ENCODE measurements at regions not wholly inside any gene's neighbourhood (a gene's known extent, or its start where the extent isn't known, plus 50 kb on each side); places are given as distances from the start of the nearest gene placed in this dataset.

GRCh38 chr14:82710267-82710841 lies 1176.7 kb upstream of the SEL1L start:
- Histone ChIP-seq H3K4me1 (ENCODE audit: insufficient read depth) (no peaks in the 10 kb centered on the region), H3K9ac (no peak overlapping the region), H3K9me2 (ENCODE audit: insufficient read depth) (no peaks in the 10 kb centered on the region), H2AFZ (no peak overlapping the region), H3K4me3 (no peak overlapping the region), H3K27me3 (replicated peaks; ENCODE audit: insufficient read depth) (no peaks in the 10 kb centered on the region), H3F3A (ENCODE audit: insufficient read depth) (no peaks in the 10 kb centered on the region), H3K27ac (no peak overlapping the region), H3K79me2 (ENCODE audit: insufficient read depth) (no peaks in the 10 kb centered on the region), H3K9me3 (ENCODE audit: low read depth) (no peaks in the 10 kb centered on the region), H3K4me2 (ENCODE audit: unreplicated experiment) (no peak overlapping the region), H3K36me3 (ENCODE audit: low read depth) (no peaks in the 10 kb centered on the region), H4K20me1 (ENCODE audit: insufficient read depth) (no peaks in the 10 kb centered on the region)
- WGBS, 2 experiments (ENCODE audit: low coverage in 1 of 2, low lambda C conversion rate in 2 of 2, missing lambda C conversion rate in 2 of 2), result 8% methylated on average over 4 of the region's 4 CpGs
- in situ Hi-C loops (cut with MboI), result no loop called here
- peak; percentile 55 for DNase-seq
- TF ChIP-seq EZH2phosphoT487 (IDR thresholded peaks at IDR 0.05; ENCODE audit: insufficient read depth, low read depth) (no peak), EZH2 (IDR thresholded peaks at IDR 0.05; ENCODE audit: insufficient read depth, poor library complexity, severe bottlenecking) (no peak)

- H3K4me3 ChIP-seq, result no peak overlapping the region
- H3K27ac ChIP-seq, result no peak overlapping the region
- no peaks in the 10 kb centered on the region for H3K9me2 ChIP-seq (ENCODE audit: insufficient read depth)
- in situ Hi-C loops (cut with MboI), result no loop called here
- H3K4me2 ChIP-seq (ENCODE audit: unreplicated experiment), result no peak overlapping the region
- no peaks in the 10 kb centered on the region for H3K79me2 ChIP-seq (ENCODE audit: insufficient read depth)
- H3K9ac ChIP-seq, result no peak overlapping the region
- no peaks in the 10 kb centered on the region for H3K27me3 ChIP-seq (replicated peaks; ENCODE audit: insufficient read depth)
- H3K9me3 ChIP-seq (ENCODE audit: low read depth), result no peaks in the 10 kb centered on the region
- TF ChIP-seq EZH2phosphoT487 (IDR thresholded peaks at IDR 0.05; ENCODE audit: insufficient read depth, low read depth) (no peak), EZH2 (IDR thresholded peaks at IDR 0.05; ENCODE audit: insufficient read depth, poor library complexity, severe bottlenecking) (no peak)
- 0 to 3% methylated on average over 4 of the region's 4 CpGs for WGBS, 2 experiments (ENCODE audit: low coverage in 1 of 2, low lambda C conversion rate in 2 of 2, missing lambda C conversion rate in 2 of 2)
- H4K20me1 ChIP-seq (ENCODE audit: insufficient read depth), result no peaks in the 10 kb centered on the region
- H2AFZ ChIP-seq, result no peak overlapping the region
- DNase-seq, result no peak
- no peaks in the 10 kb centered on the region for H3F3A ChIP-seq (ENCODE audit: insufficient read depth)
- no peaks in the 10 kb centered on the region for H3K4me1 ChIP-seq (ENCODE audit: insufficient read depth)
- H3K36me3 ChIP-seq (ENCODE audit: low read depth), result no peaks in the 10 kb centered on the region
Measured at GRCh38 chr14:82719617-82720016, 1186.0 kb upstream of the SEL1L start.

GRCh38 chr14:82720431-82720830 lies 1186.8 kb upstream of the SEL1L start:
- H2AFZ ChIP-seq, result no peak overlapping the region
- H3K4me3 ChIP-seq, result no peak overlapping the region
- H3K79me2 ChIP-seq (ENCODE audit: insufficient read depth), result no peaks in the 10 kb centered on the region
- H3K9me2 ChIP-seq (ENCODE audit: insufficient read depth), result no peaks in the 10 kb centered on the region
- TF ChIP-seq EZH2phosphoT487 (IDR thresholded peaks at IDR 0.05; ENCODE audit: insufficient read depth, low read depth) (no peak), EZH2 (IDR thresholded peaks at IDR 0.05; ENCODE audit: insufficient read depth, poor library complexity, severe bottlenecking) (no peak)
- H3K36me3 ChIP-seq (ENCODE audit: low read depth), result no peaks in the 10 kb centered on the region
- no peaks in the 10 kb centered on the region for H3K27me3 ChIP-seq (replicated peaks; ENCODE audit: insufficient read depth)
- no peaks in the 10 kb centered on the region for H4K20me1 ChIP-seq (ENCODE audit: insufficient read depth)
- no peaks in the 10 kb centered on the region for H3K9me3 ChIP-seq (ENCODE audit: low read depth)
- in situ Hi-C loops (cut with MboI), result no loop called here
- no peak for DNase-seq
- H3K27ac ChIP-seq, result no peak overlapping the region
- no peak overlapping the region for H3K4me2 ChIP-seq (ENCODE audit: unreplicated experiment)
- no peaks in the 10 kb centered on the region for H3F3A ChIP-seq (ENCODE audit: insufficient read depth)
- no peaks in the 10 kb centered on the region for H3K4me1 ChIP-seq (ENCODE audit: insufficient read depth)
- no peak overlapping the region for H3K9ac ChIP-seq
- 0 to 51% methylated on average over 1 to 3 of the region's 3 CpGs for WGBS, 2 experiments (ENCODE audit: low coverage in 1 of 2, low lambda C conversion rate in 2 of 2, missing lambda C conversion rate in 2 of 2)

- no peaks in the 10 kb centered on the region for H3K36me3 ChIP-seq (ENCODE audit: low read depth)
- H3K4me1 ChIP-seq (ENCODE audit: insufficient read depth), result no peaks in the 10 kb centered on the region
- in situ Hi-C loops (cut with MboI), result no loop called here
- no peaks in the 10 kb centered on the region for H3K79me2 ChIP-seq (ENCODE audit: insufficient read depth)
- H3K27me3 ChIP-seq (replicated peaks; ENCODE audit: insufficient read depth), result no peaks in the 10 kb centered on the region
- no peak for DNase-seq
- H3F3A ChIP-seq (ENCODE audit: insufficient read depth), result no peaks in the 10 kb centered on the region
- 40 to 41% methylated on average over 5 of the region's 5 CpGs for WGBS, 2 experiments (ENCODE audit: low coverage in 1 of 2, low lambda C conversion rate in 2 of 2, missing lambda C conversion rate in 2 of 2)
- no peaks in the 10 kb centered on the region for H3K9me2 ChIP-seq (ENCODE audit: insufficient read depth)
- H3K9ac ChIP-seq, result no peak overlapping the region
- no peaks in the 10 kb centered on the region for H4K20me1 ChIP-seq (ENCODE audit: insufficient read depth)
- TF ChIP-seq EZH2phosphoT487 (IDR thresholded peaks at IDR 0.05; ENCODE audit: insufficient read depth, low read depth) (no peak), EZH2 (IDR thresholded peaks at IDR 0.05; ENCODE audit: insufficient read depth, poor library complexity, severe bottlenecking) (no peak)
- no peak overlapping the region for H3K4me3 ChIP-seq
- H3K4me2 ChIP-seq (ENCODE audit: unreplicated experiment), result no peak overlapping the region
- H3K9me3 ChIP-seq (ENCODE audit: low read depth), result no peaks in the 10 kb centered on the region
- no peak overlapping the region for H3K27ac ChIP-seq
- no peak overlapping the region for H2AFZ ChIP-seq
Measured at GRCh38 chr14:82720946-82721345, 1187.3 kb upstream of the SEL1L start.

GRCh38 chr14:82724316-82724715 lies 1190.7 kb upstream of the SEL1L start:
- no peak overlapping the region for H2AFZ ChIP-seq
- H3K4me3 ChIP-seq, result no peak overlapping the region
- no peak for TF ChIP-seq EZH2phosphoT487 (IDR thresholded peaks at IDR 0.05; ENCODE audit: insufficient read depth, low read depth)
- TF ChIP-seq EZH2 (IDR thresholded peaks at IDR 0.05; ENCODE audit: insufficient read depth, poor library complexity, severe bottlenecking), result no peak
- DNase-seq, result no peak
- no peak overlapping the region for H3K9ac ChIP-seq
- no peaks in the 10 kb centered on the region for H3K9me3 ChIP-seq (ENCODE audit: low read depth)
- no peaks in the 10 kb centered on the region for H3F3A ChIP-seq (ENCODE audit: insufficient read depth)
- no peaks in the 10 kb centered on the region for H3K27me3 ChIP-seq (replicated peaks; ENCODE audit: insufficient read depth)
- H3K4me2 ChIP-seq (ENCODE audit: unreplicated experiment), result no peak overlapping the region
- H3K9me2 ChIP-seq (ENCODE audit: insufficient read depth), result no peaks in the 10 kb centered on the region
- no peaks in the 10 kb centered on the region for H3K4me1 ChIP-seq (ENCODE audit: insufficient read depth)
- no peaks in the 10 kb centered on the region for H3K79me2 ChIP-seq (ENCODE audit: insufficient read depth)
- H4K20me1 ChIP-seq (ENCODE audit: insufficient read depth), result no peaks in the 10 kb centered on the region
- no peak overlapping the region for H3K27ac ChIP-seq
- H3K36me3 ChIP-seq (ENCODE audit: low read depth), result no peaks in the 10 kb centered on the region
- 9 to 12% methylated on average over 2 of the region's 2 CpGs for WGBS, 2 experiments (ENCODE audit: low coverage in 1 of 2, low lambda C conversion rate in 2 of 2, missing lambda C conversion rate in 2 of 2)
- in situ Hi-C loops (cut with MboI), result no loop called here
